HG03565 (cell line): ENCODE measurements at regions not wholly inside any gene's neighbourhood (a gene's known extent, or its start where the extent isn't known, plus 50 kb on each side); places are given as distances from the start of the nearest gene placed in this dataset.

ENCODE experiments used
- ATAC-seq: cut with Tn5 transposase; IDR thresholded peaks from one replicate; pipeline ENCODE4 v1.9.1; 2021; ENCODE audit warnings: mild to moderate bottlenecking, moderate library complexity; ENCODE audit not compliant: unreplicated experiment

DNA sequence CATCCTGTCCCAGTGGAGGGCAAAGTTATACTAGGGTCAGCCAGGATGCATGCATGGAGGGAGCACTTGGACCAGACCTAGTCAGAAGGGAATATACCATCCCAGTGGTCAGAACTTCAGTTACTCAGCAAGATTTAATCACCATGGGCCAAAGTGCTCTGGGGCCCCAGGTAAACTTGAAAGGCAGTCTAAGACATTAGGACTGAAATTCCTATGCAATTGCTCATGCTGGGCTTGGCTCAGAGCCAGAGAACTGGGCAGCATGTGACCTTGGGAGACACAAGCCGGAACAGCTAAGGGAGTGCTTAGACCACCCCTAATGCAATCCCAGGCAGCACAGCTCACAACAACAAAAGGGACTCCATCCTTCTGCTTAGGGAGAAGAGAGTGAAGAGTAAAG is 401.3 kb downstream of the KCNJ3 start:
- no peak for ATAC-seq

- no peak for ATAC-seq
Measured at GRCh38 chr2:155095613-155096012, 397.1 kb downstream of the KCNJ3 start.

GRCh38 chr2:155080373-155080772 is 381.9 kb downstream of the KCNJ3 start:
- ATAC-seq, result no peak

GRCh38 chr2:155070489-155070888 is 372.0 kb downstream of the KCNJ3 start:
- ATAC-seq, result no peak

GRCh38 chr2:155062922-155063258 is 364.4 kb downstream of the KCNJ3 start:
- no peak for ATAC-seq

- ATAC-seq, result no peak
Measured at GRCh38 chr2:155062250-155062921, 363.9 kb downstream of the KCNJ3 start.

DNA sequence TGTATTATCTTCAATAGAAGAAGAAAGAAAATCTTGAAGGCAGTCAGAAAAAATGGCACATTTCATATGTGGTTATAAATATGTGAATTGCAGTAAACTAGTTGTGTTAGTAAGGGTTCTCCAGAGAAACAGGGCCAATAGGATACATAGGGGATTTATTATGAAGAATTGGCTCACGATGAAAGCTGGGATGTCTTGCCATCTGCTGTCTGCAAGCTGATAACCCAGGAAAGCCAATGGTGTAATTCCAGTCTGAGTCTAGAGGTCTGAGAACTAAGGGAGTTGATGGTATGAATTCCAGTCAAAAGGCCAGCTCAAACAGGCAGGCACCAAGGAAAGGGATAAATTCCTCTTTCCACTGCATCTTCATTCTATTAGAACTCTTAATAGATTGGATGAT is 362.4 kb downstream of the KCNJ3 start:
- ATAC-seq, result no peak

DNA sequence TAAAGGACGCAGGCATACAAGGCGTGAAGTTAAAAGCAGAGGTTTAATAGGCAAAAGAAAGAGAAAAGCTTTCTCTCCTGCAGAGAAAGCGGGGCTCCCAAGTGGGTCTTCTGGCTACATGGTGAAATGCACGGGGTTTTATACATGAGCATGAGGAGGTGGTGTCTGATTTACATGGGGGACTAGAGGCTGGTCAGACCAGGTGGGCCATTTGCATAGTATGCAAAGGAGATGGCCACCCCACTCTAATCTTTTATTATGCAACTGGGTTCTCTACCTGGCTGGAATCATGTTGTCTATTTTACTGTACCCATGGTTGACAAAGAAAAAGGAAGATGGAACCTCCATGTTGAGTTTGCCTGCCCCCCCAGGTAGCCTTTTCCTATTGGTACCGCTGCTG is 356.2 kb downstream of the KCNJ3 start:
- no peak for ATAC-seq

GRCh38 chr2:155043097-155043496 is 344.6 kb downstream of the KCNJ3 start:
- ATAC-seq, result no peak

DNA sequence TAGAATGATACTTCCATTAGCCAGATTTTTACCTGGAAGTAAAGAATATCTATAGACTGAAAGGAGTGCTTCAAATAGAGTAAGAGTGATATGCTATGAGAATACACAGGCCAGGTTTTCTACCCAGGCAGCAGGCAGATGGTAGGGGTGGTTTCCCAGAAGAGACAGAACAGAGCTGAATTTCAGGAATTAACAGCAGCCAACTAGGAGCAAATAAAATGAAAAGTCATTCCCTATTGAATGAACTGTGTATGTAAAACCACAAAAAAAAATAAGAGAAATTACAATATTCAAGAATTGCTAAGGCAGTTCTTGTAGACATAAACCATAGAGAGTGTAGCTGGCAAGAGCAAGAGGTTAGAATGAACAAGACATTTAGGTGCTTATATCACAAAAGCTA is 336.8 kb downstream of the KCNJ3 start:
- ATAC-seq, result no peak

- ATAC-seq, result peak; percentile 55
Measured at GRCh38 chr2:155033652-155034051, 335.2 kb downstream of the KCNJ3 start.

GRCh38 chr2:155030296-155030695 is 331.8 kb downstream of the KCNJ3 start:
- ATAC-seq, result no peak

GRCh38 chr2:155026651-155027174 is 328.2 kb downstream of the KCNJ3 start:
- ATAC-seq, result no peak

DNA sequence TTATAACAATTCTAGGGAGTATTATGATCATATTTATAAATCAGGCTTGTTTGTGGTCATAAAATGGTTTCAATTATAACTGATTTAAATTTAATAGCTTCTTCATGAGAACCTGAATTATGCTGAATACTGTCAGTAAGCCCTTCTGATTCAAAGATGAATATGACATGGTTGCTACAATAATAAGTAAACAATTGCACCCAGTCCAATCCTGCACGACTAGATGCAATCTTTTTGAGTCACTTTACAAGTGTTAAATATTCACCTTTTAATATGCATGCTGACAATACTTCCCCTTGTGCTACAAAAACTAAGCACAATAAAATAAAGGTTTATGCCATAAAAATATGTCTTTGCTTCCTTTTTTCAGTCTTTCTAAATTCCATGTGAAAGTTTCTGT is 325.2 kb downstream of the KCNJ3 start:
- ATAC-seq, result no peak

- no peak for ATAC-seq
Measured at GRCh38 chr2:155022531-155022930, 324.0 kb downstream of the KCNJ3 start.

DNA sequence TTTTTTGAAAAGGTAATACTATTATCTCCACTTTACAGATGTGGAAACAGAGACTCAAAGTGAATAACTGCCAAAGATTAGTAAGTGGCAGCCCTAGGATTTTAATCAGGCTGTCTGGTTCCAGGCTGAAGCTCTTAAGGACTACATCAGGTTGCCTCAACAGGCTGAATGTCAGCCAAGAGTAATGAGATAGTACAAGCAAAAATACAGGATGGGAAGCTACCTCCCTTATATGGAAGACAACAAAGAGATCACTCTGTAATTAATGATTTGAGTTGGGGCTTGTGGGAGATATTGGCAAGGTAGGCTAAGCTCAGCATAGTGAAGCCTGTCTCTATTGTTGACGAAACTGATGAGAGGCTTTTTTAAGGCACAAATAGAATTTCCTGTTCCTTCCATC is 323.1 kb downstream of the KCNJ3 start:
- ATAC-seq, result no peak

- no peak for ATAC-seq
Measured at GRCh38 chr2:155020246-155020645, 321.8 kb downstream of the KCNJ3 start.

DNA sequence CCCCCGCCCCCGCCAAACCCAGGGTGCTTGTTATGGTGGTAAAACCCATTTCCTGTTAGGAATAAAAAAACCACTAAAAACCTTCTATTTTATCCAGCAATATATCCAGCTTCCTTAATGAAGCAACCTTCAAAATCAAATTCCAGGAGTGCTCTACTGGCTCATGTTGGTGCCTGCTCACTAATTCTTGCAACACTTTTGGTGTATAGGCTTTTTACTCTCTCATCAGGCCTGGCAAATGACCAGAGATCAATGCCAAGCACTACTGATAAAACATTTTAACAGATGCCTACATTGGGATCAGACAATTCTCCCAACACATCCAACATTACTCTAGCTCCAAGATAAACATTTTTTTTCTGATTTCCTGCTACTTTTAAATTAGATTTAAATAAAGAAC is 312.4 kb downstream of the KCNJ3 start:
- no peak for ATAC-seq

GRCh38 chr2:154995361-154995760 is 296.9 kb downstream of the KCNJ3 start:
- ATAC-seq, result no peak

DNA sequence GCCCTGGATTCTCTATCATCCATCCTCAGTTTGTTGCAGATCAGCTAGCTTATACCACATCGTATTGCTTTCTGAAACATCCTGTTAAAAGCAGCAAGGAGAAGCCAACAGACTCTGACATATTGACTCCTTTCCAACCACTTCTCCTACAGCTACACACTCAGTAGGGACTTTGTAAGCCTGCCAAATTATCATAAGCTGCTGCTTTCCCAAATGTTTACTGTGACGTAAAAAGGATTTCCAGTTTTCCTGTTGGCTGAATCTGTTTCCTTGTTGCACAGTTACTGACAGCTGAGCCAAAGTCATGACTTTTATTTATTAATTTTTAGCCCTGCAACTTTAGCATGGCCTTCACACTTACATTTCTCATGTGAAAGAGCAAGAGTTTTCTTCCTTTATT is 294.3 kb downstream of the KCNJ3 start:
- ATAC-seq, result no peak

- peak; percentile 44 for ATAC-seq
Measured at GRCh38 chr2:154978710-154979109, 280.2 kb downstream of the KCNJ3 start.

DNA sequence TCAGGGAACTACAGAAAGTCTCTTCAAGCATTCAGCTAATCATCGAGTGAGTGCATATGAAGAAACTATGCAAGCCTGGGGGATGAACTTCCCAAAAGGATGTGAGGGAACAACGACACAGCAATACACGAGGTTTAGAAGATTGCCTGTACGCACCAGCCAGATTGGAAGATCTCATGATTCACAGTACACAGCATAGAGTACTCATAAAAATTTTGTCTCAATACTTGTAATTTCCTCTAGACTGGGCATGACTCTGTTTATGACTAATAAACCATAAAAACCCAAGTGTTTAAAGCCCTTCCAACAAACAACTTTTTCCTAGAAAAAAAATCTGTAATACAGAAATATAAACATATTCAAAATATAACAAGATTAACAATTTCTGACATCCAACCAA is 279.7 kb downstream of the KCNJ3 start:
- no peak for ATAC-seq

DNA sequence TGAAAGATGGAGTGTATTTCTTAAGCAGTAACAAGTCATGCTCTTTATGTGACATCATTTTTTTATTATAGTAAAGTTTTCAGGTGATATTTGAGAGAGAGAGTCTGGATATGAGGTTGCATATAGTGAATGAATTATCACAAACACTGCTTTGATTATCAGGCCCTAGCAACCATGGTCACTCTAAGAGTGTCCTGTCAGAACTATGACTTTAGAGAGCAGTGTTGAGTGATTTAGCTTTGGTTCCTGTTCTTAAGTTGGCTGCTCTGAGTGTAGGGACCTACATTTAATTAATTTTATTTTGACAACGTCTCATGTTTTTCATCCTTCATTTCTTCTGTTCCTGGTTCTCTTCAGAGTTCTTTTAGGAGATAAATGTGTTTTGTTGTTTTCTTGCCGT is 275.5 kb downstream of the KCNJ3 start:
- ATAC-seq, result no peak
